Nephron progenitor cell (in vitro differentiated cells): ENCODE measurements at regions not wholly inside any gene's neighbourhood (a gene's known extent, or its start where the extent isn't known, plus 50 kb on each side); places are given as distances from the start of the nearest gene placed in this dataset.

Source experiments
- DNase-seq: peaks from one replicate; pipeline ENCODE4 v3.0.0; 2021
- H3K27ac Mint-ChIP-seq: 2 replicates; pipeline ENCODE4 v1.8.0; 2021; ENCODE audit warnings: mild to moderate bottlenecking, moderate library complexity, mixed read lengths
- H3K27me3 Mint-ChIP-seq: 2 replicates; pipeline ENCODE4 v1.8.0; 2021; ENCODE audit warnings: mild to moderate bottlenecking, low read depth, mixed read lengths; ENCODE audit not compliant: poor library complexity
- H3K36me3 Mint-ChIP-seq: 2 replicates; pipeline ENCODE4 v1.8.0; 2021; ENCODE audit warnings: low read depth, mixed read lengths
- H3K4me1 Mint-ChIP-seq: 2 replicates; pipeline ENCODE4 v1.8.0; 2021; ENCODE audit warnings: mixed read lengths
- H3K4me3 Mint-ChIP-seq: 2 replicates; pipeline ENCODE4 v1.8.0; 2021; ENCODE audit warnings: mild to moderate bottlenecking, moderate library complexity, mixed read lengths
- H3K9me3 Mint-ChIP-seq: 2 replicates; pipeline ENCODE4 v1.8.0; 2021; ENCODE audit warnings: mild to moderate bottlenecking, moderate library complexity, mixed read lengths
- CTCF ChIP-seq: fragments of 200-600 bp; sonication (generic); IDR thresholded peaks from 2 replicates; pipeline ENCODE4 v1.5.0; 2021; ENCODE audit warnings: antibody characterized with exemption

- Mint-ChIP-seq H3K4me1 (peaks cover 14% of the 10 kb centered on the region), H3K9me3 (no peaks in the 10 kb centered on the region), H3K27me3 (peaks cover 2% of the 10 kb centered on the region), H3K27ac (no peak overlapping the region), H3K36me3 (no peaks in the 10 kb centered on the region), H3K4me3 (no peak overlapping the region)
- TF ChIP-seq CTCF, result no peak
- DNase-seq, result no peak
Observed at GRCh38 chr14:29232711-29233110, 466.1 kb downstream of the FOXG1 start.

DNA sequence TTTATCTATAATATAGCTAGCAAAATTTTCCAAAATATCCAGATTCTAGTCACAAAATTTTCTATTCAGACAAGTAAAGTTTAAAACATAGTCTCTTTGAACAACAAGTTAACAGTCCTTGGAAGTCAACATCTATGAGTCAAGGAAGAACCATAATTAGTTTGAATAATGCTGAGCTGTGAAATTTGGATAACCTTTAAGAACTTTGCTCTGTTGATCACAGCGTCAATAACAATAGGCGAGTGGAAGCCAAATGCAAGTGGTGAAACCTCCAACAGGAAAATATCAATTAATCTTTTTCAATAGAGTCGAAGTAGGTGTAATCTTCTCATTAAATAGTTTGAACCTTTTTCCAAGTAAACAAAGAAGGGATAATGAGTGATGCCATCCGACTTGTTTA, 466.6 kb downstream of the FOXG1 start:
- no peak for DNase-seq
- Mint-ChIP-seq H3K4me3 (no peak overlapping the region), H3K4me1 (peaks cover 14% of the 10 kb centered on the region), H3K27me3 (no peaks in the 10 kb centered on the region), H3K36me3 (no peaks in the 10 kb centered on the region), H3K9me3 (no peaks in the 10 kb centered on the region), H3K27ac (no peak overlapping the region)
- no peak for TF ChIP-seq CTCF

- no peak for TF ChIP-seq CTCF
- H3K4me3 Mint-ChIP-seq, result no peak overlapping the region
- no peaks in the 10 kb centered on the region for H3K9me3 Mint-ChIP-seq
- H3K27ac Mint-ChIP-seq, result no peak overlapping the region
- H3K27me3 Mint-ChIP-seq, result no peaks in the 10 kb centered on the region
- DNase-seq, result no peak
- H3K36me3 Mint-ChIP-seq, result no peaks in the 10 kb centered on the region
- peaks cover 14% of the 10 kb centered on the region for H3K4me1 Mint-ChIP-seq
Observed at GRCh38 chr14:29235991-29236390, 469.4 kb downstream of the FOXG1 start.

GRCh38 chr14:29236401-29236800, 469.8 kb downstream of the FOXG1 start:
- Mint-ChIP-seq H3K4me3 (no peak overlapping the region), H3K27me3 (no peaks in the 10 kb centered on the region), H3K9me3 (no peaks in the 10 kb centered on the region), H3K36me3 (no peaks in the 10 kb centered on the region), H3K27ac (no peak overlapping the region), H3K4me1 (peaks cover 14% of the 10 kb centered on the region)
- TF ChIP-seq CTCF, result no peak
- DNase-seq, result no peak

GRCh38 chr14:29236848-29237247, 470.3 kb downstream of the FOXG1 start:
- Mint-ChIP-seq H3K27me3 (no peaks in the 10 kb centered on the region), H3K9me3 (no peaks in the 10 kb centered on the region), H3K27ac (no peak overlapping the region), H3K4me3 (no peak overlapping the region), H3K4me1 (peaks cover 14% of the 10 kb centered on the region), H3K36me3 (no peaks in the 10 kb centered on the region)
- TF ChIP-seq CTCF, result no peak
- no peak for DNase-seq

DNA sequence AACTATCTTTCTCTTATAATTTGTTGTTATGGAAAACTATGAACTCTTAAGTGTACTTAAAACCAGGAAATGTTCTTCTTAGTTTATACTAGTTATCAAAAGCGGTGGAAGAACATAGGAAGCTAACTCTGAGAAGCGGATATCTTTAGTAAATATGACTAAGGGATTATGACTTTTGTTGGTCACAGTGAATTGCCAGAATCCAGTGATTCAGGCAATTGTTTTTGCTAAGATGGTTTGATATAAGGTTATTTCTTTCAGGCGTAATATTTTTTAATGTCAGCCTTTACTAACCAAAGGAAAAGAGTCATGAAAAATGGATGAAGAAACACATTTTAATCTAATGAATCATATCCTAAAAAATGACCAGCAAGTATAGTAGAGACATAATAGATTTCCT, 473.5 kb downstream of the FOXG1 start:
- no peak for DNase-seq
- Mint-ChIP-seq H3K4me1 (peaks cover 10% of the 10 kb centered on the region), H3K27ac (no peak overlapping the region), H3K9me3 (peaks cover 2% of the 10 kb centered on the region), H3K27me3 (no peaks in the 10 kb centered on the region), H3K4me3 (no peak overlapping the region), H3K36me3 (no peaks in the 10 kb centered on the region)
- no peak for TF ChIP-seq CTCF
